Activated CD8-positive, alpha-beta memory T cell treated with anti-CD3 and anti-CD28 coated beads for 36 hours (primary cell): ENCODE measurements at regions not wholly inside any gene's neighbourhood (a gene's known extent, or its start where the extent isn't known, plus 50 kb on each side); places are given as distances from the start of the nearest gene placed in this dataset.

ENCODE experiments used
- CTCF ChIA-PET: fragments of 350-600 bp; sonication (Branson Sonifier 250); formaldehyde crosslinking; loops from one replicate; lab custom pipeline; 2021; ENCODE audit warnings: antibody characterized with exemption; lab: Charles Lee
- POLR2A ChIA-PET: fragments of 350-600 bp; sonication (Branson Sonifier 250); formaldehyde crosslinking; loops from one replicate; lab custom pipeline; 2021; ENCODE audit warnings: antibody characterized with exemption; lab: Charles Lee

GRCh38 chr12:97380440-97380839 is 82.2 kb upstream of the RMST start:
- ChIA-PET CTCF (no interaction called here), POLR2A (no interaction called here)

- POLR2A ChIA-PET: no interaction called here
- CTCF ChIA-PET: no interaction called here
Measured at GRCh38 chr12:97385121-97385520, 77.5 kb upstream of the RMST start.

GRCh38 chr12:97386133-97386581 is 76.4 kb upstream of the RMST start:
- CTCF ChIA-PET: no interaction called here

GRCh38 chr12:97387844-97388243 is 74.8 kb upstream of the RMST start:
- ChIA-PET POLR2A (no interaction called here), CTCF (no interaction called here)

More at GRCh38 chr12:97386133-97386581, 76.4 kb upstream of the RMST start:
- POLR2A ChIA-PET: no interaction called here

- POLR2A ChIA-PET: no interaction called here
- CTCF ChIA-PET: no interaction called here
Measured at GRCh38 chr12:97394657-97395056, 67.9 kb upstream of the RMST start.

- ChIA-PET CTCF (no interaction called here), POLR2A (no interaction called here)
Measured at GRCh38 chr12:97397008-97397407, 65.6 kb upstream of the RMST start.

GRCh38 chr12:97398704-97399103 is 63.9 kb upstream of the RMST start:
- CTCF ChIA-PET: interaction anchor here (0.6 kb wide), 1 partner anchor 830 kb away, joined by 3 read pairs; no protein-coding TSS in a partner anchor
- POLR2A ChIA-PET: no interaction called here

GRCh38 chr12:97404093-97404492 is 58.5 kb upstream of the RMST start:
- ChIA-PET CTCF (no interaction called here), POLR2A (no interaction called here)

GRCh38 chr12:97404543-97404942 is 58.1 kb upstream of the RMST start:
- ChIA-PET POLR2A (no interaction called here), CTCF (no interaction called here)

- POLR2A ChIA-PET: no interaction called here
- CTCF ChIA-PET: no interaction called here
Measured at GRCh38 chr12:97408363-97408762, 54.2 kb upstream of the RMST start.

GRCh38 chr12:97411341-97411740 is 51.3 kb upstream of the RMST start:
- CTCF ChIA-PET: no interaction called here
- POLR2A ChIA-PET: no interaction called here
